Tibial nerve (tissue), 4 donors: ENCODE measurements at regions not wholly inside any gene's neighbourhood (a gene's known extent, or its start where the extent isn't known, plus 50 kb on each side); places are given as distances from the start of the nearest gene placed in this dataset.

Experiments
- DNase-seq, 2 donors: peaks; one replicate each; pipeline ENCODE4 v3.0.0-alpha.2; 2019; ENCODE audit warnings: low spot score in 2 of 2
- H3K27ac ChIP-seq, 4 donors: fragments of 200-600 bp; sonication (generic) in 3 of 4; one replicate each; pipeline ENCODE4 v1.5.1; 2017 to 2019; ENCODE audit warnings: mild to moderate bottlenecking in 1 of 4
- H3K27me3 ChIP-seq, 2 donors: fragments of 200-600 bp; sonication (generic) in 1 of 2; one replicate each; pipeline versions ENCODE4 v1.5.1 to v1.6.0; 2017 to 2019
- H3K36me3 ChIP-seq, 3 donors: fragments of 200-600 bp; sonication (generic); one replicate each; pipeline ENCODE4 v1.5.1; 2018 to 2019
- H3K4me1 ChIP-seq, 4 donors: fragments of 200-600 bp; sonication (generic) in 3 of 4; one replicate each; pipeline ENCODE4 v1.5.1; 2017 to 2019
- H3K4me3 ChIP-seq, 4 donors: fragments of 200-600 bp; sonication (generic) in 3 of 4; one replicate each; pipeline ENCODE4 v1.5.1; 2017 to 2019; ENCODE audit warnings: mild to moderate bottlenecking in 1 of 4, moderate library complexity in 1 of 4
- H3K9me3 ChIP-seq, 4 donors: fragments of 200-600 bp; sonication (generic) in 3 of 4; one replicate each; pipeline ENCODE4 v1.5.1; 2017 to 2019
- EP300 ChIP-seq, 2 donors: sonication (generic); formaldehyde crosslinking; IDR thresholded peaks; one replicate each; pipeline ENCODE4 v1.6.1; 2017; ENCODE audit warnings: antibody characterized with exemption in 2 of 2, mild to moderate bottlenecking in 1 of 2
- POLR2A ChIP-seq, 2 donors: fragments of 450-650 bp; IDR thresholded peaks; one replicate each; pipeline ENCODE4 v1.6.1; 2017; ENCODE audit warnings: antibody characterized with exemption in 2 of 2, mild to moderate bottlenecking in 2 of 2, moderate library complexity in 2 of 2
- WGBS, 2 donors: methylation state at CpG; one replicate each; pipeline ENCODE4 v1.1.5; 2018; 5-methylcytosine and 5-hydroxymethylcytosine counted together
- TF ChIP-seq, protein P1 (sequence below), 5 experiments: fragments of 200-600 bp in 3 of 5; fragments of 450-650 bp in 2 of 5; sonication (generic) in 3 of 5; IDR thresholded peaks; one replicate each; pipeline ENCODE4 v1.5.1; 2016 to 2019; ENCODE audit warnings: antibody characterized with exemption in 5 of 5, mild to moderate bottlenecking in 3 of 5, moderate library complexity in 2 of 5

DNA sequence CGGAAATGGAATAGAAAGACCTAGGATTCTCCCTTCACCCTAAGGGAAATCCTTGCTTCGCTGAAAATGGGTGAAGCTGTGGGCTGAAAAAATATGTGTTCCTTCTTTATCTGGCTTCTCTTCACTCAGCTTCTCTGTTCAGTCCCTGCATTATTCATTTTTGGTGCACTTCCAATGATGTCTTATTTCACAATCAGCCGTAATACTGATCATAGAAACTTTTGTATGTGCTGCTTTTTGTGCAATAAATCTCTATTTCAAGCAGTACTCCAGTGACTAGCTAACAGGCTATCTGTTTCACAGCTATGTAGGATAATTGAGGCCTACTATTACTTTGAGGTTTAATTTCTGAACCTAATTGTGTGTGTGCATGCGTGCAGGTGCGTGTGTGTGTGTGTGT lies 144.6 kb downstream of the FOXL1 start:
- Histone ChIP-seq H3K36me3 (no peaks in the 10 kb centered on the region), H3K27me3 (no peaks in the 10 kb centered on the region), H3K4me1 (peaks cover 0 to 12% (median 2%) of the 10 kb centered on the region in 4 donors), H3K27ac (peak overlapping the region in 1 of 4 donors; percentile 47), H3K4me3 (no peak overlapping the region), H3K9me3 (no peaks in the 10 kb centered on the region)
- TF ChIP-seq POLR2A (IDR thresholded peaks at IDR 0.05) (no peak), EP300 (IDR thresholded peaks at IDR 0.05) (peak in 1 of 2 donors; percentile 53)
- peak in 1 of 2 donors; percentile 25 for DNase-seq
- WGBS, 2 donors: 38 to 48% methylated on average over 5 of the region's 5 CpGs

DNA sequence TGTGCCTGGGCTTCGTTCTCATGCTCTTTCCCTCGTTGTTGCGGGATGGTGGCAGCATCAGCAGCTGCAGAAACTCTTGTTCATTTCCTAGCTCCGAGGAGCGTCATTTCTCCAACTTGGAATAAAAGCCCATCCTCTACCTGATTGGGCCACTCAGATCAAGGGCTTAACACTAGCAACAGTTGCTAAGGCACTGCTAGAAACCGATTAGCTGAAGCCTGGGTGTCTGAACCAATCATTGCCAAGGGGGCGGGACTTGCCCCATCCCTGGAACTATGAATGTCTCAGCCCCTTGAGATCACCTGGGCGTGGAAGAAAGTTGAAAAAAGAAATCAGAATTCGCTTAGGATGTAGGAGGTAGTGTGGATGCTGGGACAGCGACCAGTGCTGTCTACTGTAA lies 145.3 kb downstream of the FOXL1 start:
- DNase-seq: no peak
- Histone ChIP-seq H3K4me1 (peaks cover 0 to 12% (median 2%) of the 10 kb centered on the region in 4 donors), H3K36me3 (no peaks in the 10 kb centered on the region), H3K27me3 (no peaks in the 10 kb centered on the region), H3K4me3 (no peak overlapping the region), H3K9me3 (no peaks in the 10 kb centered on the region), H3K27ac (no peak overlapping the region)
- 84 to 91% methylated on average over 10 of the region's 10 CpGs for whole genome bisulfite sequencing, 2 donors
- no peak for TF ChIP-seq EP300 (IDR thresholded peaks at IDR 0.05)
- TF ChIP-seq, protein P1, sequence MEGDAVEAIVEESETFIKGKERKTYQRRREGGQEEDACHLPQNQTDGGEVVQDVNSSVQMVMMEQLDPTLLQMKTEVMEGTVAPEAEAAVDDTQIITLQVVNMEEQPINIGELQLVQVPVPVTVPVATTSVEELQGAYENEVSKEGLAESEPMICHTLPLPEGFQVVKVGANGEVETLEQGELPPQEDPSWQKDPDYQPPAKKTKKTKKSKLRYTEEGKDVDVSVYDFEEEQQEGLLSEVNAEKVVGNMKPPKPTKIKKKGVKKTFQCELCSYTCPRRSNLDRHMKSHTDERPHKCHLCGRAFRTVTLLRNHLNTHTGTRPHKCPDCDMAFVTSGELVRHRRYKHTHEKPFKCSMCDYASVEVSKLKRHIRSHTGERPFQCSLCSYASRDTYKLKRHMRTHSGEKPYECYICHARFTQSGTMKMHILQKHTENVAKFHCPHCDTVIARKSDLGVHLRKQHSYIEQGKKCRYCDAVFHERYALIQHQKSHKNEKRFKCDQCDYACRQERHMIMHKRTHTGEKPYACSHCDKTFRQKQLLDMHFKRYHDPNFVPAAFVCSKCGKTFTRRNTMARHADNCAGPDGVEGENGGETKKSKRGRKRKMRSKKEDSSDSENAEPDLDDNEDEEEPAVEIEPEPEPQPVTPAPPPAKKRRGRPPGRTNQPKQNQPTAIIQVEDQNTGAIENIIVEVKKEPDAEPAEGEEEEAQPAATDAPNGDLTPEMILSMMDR (IDR thresholded peaks at IDR 0.05): no peak
- no peak for TF ChIP-seq POLR2A (IDR thresholded peaks at IDR 0.05)

DNA sequence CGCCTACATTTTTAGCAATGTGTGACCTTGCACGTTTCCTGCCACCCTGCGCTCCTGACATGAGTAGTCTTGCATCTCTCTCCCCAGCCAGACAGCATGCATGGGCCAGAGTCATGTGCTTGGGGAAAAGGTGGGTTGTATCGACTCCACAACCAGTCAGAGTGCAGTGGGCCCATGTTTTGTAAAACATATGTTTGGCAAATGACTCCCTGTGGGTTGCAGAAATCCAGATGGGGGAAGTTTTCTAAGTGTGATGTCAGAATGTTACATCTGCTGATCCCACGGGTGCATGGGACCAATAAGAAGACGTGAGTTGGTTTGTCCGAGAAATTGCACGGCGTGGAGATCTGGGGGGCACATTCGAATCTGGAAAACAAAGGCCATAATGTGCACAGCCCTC lies 147.1 kb downstream of the FOXL1 start:
- no peak for DNase-seq
- no peak overlapping the region for H3K4me3 ChIP-seq
- WGBS, 2 donors: 83 to 86% methylated on average over 10 of the region's 10 CpGs

DNA sequence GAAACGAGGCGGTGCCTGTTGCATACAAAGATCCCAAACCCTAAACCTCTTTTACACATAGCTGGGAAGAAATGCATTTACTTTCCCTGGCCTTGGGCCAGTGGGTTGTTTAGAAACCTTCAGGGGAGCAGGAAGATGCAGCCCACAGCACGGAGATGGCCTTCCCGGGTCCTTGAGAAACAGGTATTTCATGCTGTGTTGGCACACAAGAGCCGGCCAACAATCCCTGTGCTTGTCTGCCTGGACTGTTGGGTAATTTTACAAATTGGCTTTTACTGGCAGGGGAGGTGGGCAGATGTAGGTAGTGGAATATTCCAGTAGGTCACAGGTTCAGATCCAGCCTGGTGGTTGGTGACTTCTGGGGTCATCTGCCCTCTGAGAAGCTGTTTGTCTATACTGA lies 148.0 kb downstream of the FOXL1 start:
- Histone ChIP-seq H3K4me3 (no peak overlapping the region), H3K9me3 (no peaks in the 10 kb centered on the region), H3K27ac (no peak overlapping the region), H3K4me1 (peaks cover 0 to 12% (median 2%) of the 10 kb centered on the region in 4 donors), H3K36me3 (no peaks in the 10 kb centered on the region), H3K27me3 (peaks cover 0 to 8% of the 10 kb centered on the region in 2 donors)
- DNase-seq: no peak
- WGBS, 2 donors: 75 to 84% methylated on average over 5 of the region's 5 CpGs
- no peak for TF ChIP-seq POLR2A (IDR thresholded peaks at IDR 0.05)
- TF ChIP-seq EP300 (IDR thresholded peaks at IDR 0.05): no peak

More for the DNA sequence above, 147.1 kb downstream of the FOXL1 start:
- Histone ChIP-seq H3K4me1 (peaks cover 0 to 12% (median 2%) of the 10 kb centered on the region in 4 donors), H3K36me3 (no peaks in the 10 kb centered on the region), H3K27ac (no peak overlapping the region), H3K9me3 (no peaks in the 10 kb centered on the region), H3K27me3 (no peaks in the 10 kb centered on the region)
- TF ChIP-seq EP300 (IDR thresholded peaks at IDR 0.05): no peak
- TF ChIP-seq POLR2A (IDR thresholded peaks at IDR 0.05): no peak
- TF ChIP-seq, protein P1 (IDR thresholded peaks at IDR 0.05): no peak

DNA sequence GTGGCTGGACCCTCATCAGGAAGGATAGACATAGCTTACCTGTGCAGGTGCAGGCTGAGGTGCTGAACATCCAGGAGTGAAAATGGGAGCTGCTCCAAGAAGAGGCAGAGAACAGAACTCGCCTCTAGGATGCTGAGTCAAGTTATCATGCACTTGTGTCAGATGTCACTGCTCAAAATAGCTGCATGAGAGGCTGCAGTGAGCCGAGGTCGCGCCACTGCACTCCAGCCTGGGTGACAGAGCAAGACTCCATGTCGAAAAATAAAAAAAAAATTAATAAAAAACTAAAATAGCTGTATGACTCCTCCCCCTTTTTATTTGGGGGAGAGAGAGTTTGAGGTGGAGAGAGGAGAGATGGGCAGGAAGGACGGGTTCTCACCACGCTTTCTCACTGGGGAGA lies 148.8 kb downstream of the FOXL1 start:
- peaks cover 0 to 16% of the 10 kb centered on the region in 2 donors for H3K27me3 ChIP-seq

DNA sequence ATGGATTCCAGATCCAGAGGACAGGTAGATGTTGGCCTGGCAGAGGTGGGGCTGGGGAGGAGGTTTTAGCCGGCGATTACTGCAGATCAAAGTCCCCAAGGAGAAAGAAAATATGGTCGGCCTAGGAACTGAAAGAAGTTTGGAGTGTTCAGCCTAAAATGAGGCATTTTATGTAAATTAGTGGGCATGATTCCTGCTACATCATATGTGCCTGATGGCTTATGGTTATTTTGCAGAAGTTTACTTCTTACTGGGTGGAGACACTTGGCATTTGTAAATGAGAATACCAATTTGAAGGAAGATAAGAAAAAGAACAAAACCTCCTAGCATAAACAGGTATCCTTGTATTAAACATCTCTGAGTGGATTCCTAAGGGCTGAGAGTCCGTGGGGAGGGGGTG lies 149.3 kb downstream of the FOXL1 start:
- DNase-seq: no peak
- H3K4me3 ChIP-seq: no peak overlapping the region
- H3K27me3 ChIP-seq: peaks cover 0 to 21% of the 10 kb centered on the region in 2 donors
- peaks cover 0 to 12% (median under 1%) of the 10 kb centered on the region in 4 donors for H3K4me1 ChIP-seq
- no peak overlapping the region for H3K27ac ChIP-seq
- no peaks in the 10 kb centered on the region for H3K36me3 ChIP-seq
- TF ChIP-seq POLR2A (IDR thresholded peaks at IDR 0.05): no peak
- TF ChIP-seq EP300 (IDR thresholded peaks at IDR 0.05): no peak
- TF ChIP-seq, protein P1 (IDR thresholded peaks at IDR 0.05): no peak
- WGBS, 2 donors: 70 to 75% methylated on average over 4 of the region's 4 CpGs
- H3K9me3 ChIP-seq: no peaks in the 10 kb centered on the region

More for the DNA sequence above, 148.8 kb downstream of the FOXL1 start:
- WGBS, 2 donors: 64 to 72% methylated on average over 7 of the region's 7 CpGs
- DNase-seq: no peak
- peaks cover 0 to 12% (median 2%) of the 10 kb centered on the region in 4 donors for H3K4me1 ChIP-seq
- no peaks in the 10 kb centered on the region for H3K36me3 ChIP-seq
- no peak overlapping the region for H3K27ac ChIP-seq
- H3K4me3 ChIP-seq: no peak overlapping the region
- TF ChIP-seq EP300 (IDR thresholded peaks at IDR 0.05): no peak
- no peak for TF ChIP-seq POLR2A (IDR thresholded peaks at IDR 0.05)
- TF ChIP-seq, protein P1 (IDR thresholded peaks at IDR 0.05): no peak
- no peaks in the 10 kb centered on the region for H3K9me3 ChIP-seq
